NCI-H82 (cell line): ENCODE measurements at regions not wholly inside any gene's neighbourhood (a gene's known extent, or its start where the extent isn't known, plus 50 kb on each side); places are given as distances from the start of the nearest gene placed in this dataset.

ENCODE experiments used
- DNase-seq: peaks from one replicate; lab custom pipeline; 2025; lab: John Stamatoyannopoulos, UW

DNA sequence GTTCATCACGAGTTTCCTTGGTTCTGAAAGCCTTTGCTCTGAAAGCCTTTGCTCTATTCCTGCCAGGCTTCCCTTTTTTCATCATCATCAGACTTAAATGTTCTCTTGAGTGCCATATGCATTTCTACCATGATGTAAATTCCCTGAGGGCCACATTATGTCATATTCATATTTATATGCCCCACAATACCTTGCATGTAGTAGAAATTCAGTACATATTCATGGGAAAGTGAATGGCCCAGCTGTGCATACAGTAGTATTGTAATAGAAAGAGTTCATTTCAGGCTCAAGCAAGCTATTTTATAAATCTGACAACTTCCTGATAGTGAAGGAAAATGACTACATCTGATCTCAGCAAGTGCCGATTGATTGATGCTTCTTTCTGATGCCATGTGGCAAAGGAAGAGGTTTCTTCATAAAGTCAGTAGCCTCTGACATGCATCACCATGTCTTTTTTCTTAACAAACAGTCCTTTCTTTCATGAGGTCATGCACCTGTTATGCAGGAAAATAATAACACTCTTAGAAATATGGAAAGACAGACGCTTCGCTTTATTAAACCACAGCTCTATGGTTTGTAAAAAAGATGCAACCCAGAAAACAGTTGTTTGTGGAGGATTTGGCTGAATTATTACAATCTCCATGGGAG is 308.7 kb downstream of the SAMD5 start:
- DNase-seq: no peak

DNA sequence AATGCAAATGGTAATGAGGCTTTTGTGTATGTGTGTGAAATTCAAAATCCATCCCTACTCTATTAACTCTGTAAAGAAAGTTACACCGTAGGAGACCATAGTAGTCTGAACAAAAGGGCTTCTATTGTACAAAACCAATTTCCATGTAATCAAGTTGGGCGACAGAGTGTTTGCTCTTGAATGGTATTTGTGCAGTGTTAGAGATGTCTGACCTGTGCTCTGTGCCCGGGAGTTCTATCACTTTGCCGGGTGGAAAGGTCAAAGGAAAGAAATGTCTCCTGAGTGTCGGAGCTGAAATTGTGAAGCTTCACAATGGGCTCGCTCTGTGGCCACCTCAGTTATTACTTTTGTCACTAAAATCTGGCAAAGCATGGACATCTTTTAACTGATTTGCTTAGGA is 312.0 kb downstream of the SAMD5 start:
- no peak for DNase-seq

DNA sequence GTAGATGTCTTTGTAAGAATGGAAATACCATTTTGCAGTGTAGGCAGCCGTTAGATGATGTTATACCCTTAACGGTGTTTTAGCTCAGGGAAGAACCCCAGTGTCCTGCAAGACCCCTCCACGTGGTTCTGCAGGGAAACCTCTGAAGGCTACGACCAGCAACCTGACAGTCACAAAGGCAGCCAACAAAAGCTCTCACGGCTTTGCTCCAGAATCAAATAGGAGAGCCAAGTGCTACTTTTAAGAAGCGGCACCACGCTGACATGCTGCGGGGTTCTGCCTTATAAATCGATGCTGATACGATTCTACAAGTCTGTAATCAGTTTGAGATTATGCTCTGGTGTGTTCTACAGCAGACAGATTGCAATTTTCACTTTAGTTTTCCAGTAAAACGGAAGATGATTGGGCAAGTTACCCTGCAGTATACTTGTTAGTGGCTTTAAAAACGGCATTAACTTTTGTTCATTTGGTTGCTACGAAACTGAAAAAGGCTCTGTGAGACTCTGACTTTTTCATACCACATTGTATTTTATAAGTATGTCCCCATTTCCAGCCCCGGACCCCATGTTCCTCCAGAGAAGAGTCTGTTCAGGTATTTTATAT is 312.9 kb downstream of the SAMD5 start:
- DNase-seq: no peak

DNA sequence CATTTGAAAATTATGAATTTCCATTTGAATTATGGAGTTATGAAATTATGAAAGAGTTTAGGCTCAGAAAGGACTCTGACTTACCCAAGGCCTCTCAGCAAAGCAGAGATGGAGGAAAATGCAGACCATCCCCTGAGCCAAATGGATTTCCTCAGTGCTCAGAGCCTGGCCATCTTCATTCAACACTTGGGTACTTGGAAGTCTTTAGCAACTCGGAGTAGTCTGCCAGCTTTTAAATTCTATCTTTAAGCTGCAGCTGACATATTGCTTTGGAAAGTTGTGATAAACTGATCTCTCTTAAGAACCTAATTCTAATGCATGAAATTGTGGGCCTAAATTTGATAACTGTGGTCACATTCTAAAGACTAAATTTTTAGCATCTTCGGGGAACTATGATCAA is 315.4 kb downstream of the SAMD5 start:
- DNase-seq: no peak

DNA sequence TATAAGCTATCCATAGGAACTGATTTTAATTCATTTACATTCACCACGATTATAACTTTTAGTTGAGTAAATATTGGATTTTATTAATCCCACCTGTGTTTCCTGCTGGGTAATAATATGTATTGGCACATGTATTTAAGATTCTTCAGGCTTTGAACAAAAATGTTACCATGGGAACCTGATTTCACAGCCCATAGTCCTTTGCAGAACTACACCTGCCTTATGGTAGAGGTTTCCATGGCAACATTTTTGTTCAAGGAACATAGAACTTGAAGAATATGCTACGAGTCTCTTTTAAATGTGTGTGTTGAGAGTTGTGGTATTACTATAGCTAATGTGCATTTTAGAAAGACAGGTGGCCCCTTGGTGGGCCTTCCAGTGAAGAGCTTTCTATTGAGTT is 317.4 kb downstream of the SAMD5 start:
- DNase-seq: no peak

DNA sequence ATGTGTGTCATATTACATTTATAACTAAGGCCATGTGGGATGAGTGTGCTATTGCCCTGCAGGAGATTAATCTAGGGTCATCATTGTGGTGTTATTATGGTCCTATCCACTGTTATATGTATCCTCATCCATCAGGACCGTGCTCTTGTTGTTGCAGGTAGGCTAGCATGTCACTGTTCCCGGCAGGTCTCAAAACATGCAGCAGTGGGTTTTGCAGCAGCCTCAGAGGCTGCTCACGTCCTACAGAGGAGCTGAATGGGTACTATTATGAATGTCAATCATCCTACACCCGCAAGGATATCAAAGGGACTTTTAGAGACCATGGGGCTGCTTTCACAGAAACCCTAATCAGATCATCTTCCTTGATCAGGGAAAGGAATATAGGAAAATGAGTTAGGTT is 318.2 kb downstream of the SAMD5 start:
- no peak for DNase-seq

DNA sequence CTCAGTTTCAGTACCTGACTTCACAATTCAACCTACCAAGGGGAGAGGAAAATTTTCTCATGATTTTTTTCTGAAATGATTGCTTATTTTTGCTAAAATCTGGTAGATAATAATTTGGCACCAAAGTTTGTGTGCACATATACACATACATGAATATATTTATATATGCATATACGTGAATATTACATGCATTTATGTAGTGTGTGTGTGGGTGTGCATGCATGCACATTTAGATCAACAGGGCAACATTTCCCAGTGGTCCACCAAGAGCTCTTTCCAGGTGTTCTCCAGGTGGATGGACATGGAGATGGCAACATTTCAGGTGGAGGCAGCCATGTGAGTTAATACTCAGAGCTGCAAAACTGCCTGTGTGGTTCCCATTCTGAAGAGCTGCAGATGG is 320.9 kb downstream of the SAMD5 start:
- no peak for DNase-seq

DNA sequence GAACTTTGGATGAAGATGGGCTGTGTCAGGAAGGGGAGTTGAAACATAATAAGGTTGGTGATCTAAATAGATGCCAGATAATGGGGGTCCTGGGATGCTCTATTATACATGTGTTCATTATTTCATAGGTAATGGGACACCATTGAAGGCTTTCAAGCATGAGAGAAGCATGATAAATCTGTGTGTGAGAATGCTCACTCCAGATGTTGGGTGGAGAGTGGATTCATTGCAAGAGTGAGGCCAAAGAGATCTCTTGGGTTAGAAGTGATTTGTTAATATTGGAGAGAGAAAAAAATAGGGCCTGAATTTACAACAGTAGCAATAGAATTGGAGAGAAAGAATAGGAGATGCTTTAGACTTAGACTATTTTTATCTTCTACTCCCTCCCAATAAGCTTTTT is 321.3 kb downstream of the SAMD5 start:
- no peak for DNase-seq

DNA sequence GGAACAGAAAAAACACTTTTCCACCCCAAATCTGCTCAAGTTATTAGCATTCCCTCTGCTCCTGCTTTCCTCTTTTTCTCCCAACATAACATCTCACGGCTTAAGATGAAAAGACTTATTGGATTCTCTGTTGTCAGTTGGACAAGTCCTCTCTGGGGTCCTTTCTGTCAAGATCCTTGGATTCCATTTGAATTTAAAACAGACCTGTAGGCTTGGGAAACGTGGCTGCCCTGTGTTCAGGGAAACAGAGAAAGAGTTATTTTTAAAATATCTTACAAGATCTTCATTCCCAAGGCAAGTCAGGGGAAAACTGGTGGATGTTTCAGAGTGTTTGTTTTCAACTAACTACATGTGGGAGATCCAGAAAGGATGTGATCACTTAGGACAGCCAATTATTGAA is 322.9 kb downstream of the SAMD5 start:
- no peak for DNase-seq

DNA sequence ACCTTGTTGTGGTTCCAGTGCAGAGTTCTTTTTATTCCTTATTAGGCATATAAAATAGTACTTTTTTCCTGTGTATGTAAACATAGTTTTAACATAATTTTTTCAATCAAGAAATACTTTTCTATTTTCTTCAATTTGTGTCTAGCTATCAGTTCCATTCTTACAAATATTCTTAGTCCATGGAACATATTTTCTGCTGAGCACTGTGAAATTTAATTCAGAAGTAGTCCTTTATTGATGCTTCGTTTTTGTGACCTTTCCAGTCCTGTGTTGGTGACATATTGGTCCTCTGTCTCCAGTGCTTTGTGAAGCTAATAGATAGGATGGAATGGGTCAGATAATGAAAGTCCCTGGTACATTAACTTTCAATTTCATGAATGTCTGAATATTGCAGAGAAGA is 325.1 kb downstream of the SAMD5 start:
- DNase-seq: no peak

DNA sequence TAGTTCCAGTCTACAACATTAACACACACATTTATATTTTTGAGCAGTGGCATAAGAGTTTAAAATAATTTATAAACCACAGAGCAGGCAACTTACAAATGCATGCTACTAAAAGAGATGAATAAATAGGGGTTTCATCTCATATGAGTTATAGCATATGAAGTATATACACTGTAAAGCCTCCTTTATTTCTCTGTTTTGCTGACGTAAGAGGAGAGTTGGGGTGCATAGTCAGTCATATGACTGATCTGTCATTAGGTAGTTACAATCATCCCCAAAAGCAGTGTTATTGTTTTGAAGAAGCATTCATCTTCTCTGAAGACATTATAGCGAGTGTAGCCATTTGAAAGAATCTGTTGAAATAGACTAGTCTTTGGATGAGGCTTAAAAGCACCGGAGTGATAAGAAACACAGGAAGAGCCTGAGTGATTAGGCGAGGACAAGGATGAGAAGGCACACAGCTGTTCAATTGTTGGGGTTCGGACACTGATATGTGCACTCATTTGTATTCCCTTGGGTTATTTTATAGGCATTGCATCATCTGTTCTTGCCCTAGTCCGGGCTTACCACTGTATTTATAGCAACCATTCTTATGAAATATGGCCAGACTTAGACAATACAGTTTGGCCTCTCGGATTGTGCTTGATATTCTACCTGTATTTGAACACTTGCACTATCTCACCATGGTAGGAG is 325.7 kb downstream of the SAMD5 start:
- DNase-seq: peak; percentile 42

DNA sequence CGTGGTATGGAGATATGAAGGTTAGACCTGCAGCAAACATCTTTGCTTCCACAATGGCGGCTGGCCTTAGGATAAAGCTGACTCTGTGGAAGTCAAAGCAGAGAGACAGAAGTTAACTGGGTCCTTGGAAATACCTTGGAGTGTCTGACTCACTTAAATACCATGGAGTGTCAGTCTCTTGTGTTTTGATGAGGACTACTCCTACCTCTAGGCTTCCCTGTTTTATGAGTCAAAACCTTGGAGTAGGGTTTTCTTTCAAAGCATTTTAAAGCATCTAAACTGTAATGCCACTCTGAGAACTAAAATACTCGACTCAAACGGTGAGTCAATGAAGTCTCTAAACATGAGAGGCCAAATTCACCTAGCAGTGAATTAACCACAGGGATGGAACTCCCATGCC is 329.1 kb downstream of the SAMD5 start:
- DNase-seq: no peak

DNA sequence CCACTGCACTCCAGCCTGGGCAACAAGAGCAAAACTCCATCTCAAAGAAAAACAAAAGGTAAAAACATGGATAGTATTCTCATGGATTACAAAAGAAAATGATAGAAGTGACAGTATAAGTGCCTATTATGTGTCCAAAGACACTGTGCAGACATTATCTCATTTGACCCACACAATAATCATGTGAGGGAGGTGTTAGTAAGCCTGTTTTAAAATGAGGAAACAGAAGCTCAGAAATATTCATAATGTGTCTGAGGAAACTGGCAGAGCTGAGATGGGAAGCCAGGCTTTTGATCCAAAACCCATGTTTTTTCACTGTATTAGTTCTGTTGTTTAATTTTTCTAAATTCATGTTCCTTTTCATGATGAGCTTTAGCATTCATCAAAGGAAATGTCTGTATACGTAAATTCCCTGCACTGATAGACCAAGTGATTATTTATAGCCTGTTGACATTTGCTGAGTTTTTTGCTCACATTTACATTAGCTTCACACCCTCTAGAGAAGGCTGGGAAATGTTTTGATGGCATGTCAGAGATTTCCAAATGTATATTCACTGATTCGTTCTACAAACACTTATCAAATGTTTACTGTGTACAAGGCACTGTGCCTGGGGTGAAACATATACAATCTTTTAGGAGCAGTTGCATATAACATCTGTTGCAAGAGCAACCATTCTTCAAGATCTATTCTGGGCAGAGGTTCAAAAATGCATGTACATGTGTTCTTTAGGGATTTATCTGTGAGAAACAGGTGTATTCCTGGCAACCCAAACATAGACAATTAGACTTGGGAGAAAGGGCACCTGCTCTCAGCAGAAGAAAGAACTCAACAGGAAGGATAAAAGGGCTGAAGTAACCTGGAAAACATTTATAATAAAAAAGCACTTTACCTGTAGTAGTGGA is 331.5 kb downstream of the SAMD5 start:
- DNase-seq: no peak

DNA sequence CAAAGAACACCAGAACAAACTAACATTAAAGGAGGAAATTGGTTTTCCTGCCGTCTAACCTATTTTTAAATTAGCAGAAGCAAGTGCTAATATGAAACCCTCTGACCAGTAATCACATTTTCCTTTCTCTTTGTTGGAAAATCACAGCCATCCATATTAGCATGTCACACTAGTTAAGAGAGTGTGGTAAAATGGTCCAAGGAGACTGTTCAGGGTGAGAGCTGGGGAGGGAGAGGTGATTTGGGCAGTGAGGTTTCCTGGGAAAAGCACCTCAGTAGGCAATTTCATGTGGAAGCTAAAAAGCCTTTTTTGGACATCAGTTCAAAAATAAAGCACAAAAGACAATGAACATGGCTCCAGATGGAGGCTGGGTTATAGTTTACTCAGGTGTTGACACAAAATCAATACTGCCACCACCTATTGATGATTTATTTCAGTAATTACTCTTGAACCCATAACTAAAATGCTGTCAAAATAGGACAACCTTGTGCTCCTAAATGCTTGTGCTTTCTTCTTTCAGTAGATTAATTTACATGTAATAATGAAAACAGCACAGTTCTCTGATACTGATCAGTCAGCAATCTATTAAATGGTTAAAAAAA is 333.2 kb downstream of the SAMD5 start:
- DNase-seq: no peak

DNA sequence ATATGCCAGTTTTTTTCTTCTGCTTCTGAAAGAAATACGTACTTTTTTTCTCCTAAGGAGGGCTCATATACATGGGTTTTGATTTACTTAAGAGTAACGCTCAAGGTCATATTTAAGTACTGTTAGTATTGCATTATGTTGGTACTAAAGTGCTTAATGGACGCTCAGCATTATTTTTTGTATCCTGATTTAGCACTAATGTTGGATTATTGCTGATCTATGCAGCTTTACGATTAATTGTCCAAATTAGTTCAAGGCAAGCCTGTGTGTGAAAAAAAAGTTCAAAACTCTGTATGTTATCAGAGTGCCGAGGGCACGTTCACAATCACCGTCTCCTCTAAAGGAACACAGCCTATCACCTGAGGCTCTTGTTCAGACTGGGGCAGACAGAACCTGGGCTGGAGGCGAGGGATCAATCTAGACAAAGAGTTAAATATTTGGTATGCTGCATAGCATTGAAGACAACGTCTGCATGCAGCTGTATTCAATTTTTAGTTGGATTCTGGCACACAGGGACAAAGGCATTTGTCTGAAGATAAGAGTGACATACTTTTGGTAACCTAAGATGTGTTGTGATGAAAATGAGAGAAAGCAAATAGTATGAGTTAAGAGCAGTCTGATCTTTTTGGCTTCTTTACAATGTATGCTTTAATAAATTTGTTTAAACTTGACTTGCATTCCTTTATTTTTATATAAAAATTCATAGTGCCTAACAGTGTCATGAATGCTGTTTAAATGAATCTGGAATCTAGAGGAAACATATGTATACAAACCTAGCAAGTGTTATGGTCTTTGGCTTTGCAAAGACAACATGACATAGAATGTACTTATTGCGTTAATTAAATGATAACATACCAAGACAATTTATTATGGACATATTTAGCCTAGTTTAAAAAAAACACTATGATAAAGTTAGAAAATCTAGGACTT is 341.2 kb downstream of the SAMD5 start:
- no peak for DNase-seq

DNA sequence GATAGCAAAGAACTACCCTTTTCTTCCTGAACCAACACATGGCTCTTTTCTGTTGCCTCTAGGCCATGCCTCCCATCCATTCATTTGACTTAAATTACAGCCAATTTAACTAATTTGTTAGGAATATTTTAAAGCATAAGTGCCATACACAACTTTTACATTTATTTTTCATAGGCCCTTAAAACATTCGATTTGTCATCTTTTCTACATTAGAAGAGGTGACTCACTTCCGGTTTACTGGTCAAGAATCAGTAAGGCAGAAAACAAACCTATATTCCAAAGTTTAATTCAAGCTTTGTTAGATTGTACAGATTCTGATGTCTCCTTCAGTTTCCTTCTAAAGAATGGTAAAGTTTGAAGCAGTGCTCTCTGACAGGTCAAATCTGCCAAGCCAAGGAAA is 344.3 kb downstream of the SAMD5 start:
- DNase-seq: no peak

DNA sequence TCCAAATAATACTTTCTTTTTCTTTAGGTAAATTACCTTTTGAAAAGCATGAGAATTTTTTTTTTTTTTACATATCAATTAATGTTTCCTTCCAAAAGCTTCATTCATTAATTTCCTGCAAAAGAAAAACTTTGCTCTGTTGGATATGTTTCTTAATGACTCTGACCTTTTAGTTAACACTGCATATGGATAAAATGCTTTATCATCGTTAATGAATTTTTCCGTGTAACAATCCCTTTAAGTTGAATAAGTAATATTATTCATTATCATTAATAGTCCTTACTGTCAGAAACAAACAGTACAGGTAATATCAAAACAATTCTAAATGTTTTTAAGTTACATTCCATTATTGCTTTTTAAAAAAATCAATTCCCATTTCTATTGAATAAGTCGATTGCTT is 345.1 kb downstream of the SAMD5 start:
- DNase-seq: no peak

DNA sequence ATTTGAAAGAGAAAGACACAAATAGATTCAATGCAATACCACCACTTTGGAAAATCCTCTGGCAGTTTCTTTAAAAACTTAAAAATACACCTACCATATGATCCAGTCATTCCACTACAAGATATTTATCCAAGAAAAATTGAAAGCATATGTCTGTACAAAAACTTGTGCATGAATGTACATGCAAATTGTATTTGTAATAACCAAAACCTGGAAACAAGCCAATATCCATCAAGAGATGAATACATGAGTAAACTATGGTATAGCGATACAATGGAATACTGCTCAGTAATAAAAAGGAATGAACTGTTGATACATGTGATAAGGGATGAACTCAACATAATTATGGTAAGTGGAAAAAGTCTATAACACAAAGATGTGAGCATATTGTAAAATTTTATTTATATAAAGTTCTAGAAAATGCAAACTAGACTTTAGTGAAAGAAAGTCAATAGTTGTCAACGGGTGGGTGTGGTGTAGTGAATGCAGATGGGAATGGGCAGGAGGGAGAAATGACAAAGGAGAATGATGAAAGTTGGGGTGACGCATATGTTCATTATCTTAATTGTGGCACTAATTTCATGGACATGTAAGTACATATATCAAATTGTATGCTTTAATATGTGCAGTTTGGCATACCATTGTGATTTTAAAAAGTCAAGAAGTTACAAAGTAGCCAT is 347.5 kb downstream of the SAMD5 start:
- no peak for DNase-seq

DNA sequence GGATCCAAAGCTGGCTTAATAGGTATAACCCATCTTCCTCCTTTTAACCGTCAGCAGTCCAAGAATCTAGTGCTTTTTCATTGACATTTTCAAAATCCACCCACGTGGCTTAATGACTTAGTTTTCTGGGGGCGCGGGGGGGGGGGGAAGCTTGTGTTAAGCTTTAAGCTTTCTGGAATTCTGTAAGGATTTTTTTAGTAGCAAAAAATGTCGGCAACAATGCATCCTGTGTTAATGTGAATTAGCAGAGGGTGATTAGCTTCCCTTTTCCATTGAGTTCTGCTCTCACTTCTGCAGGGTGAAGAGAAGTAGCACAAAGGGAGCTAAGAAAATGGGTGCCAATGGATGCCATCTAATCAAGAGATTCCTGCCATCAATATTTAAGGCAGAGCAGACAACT is 348.2 kb downstream of the SAMD5 start:
- no peak for DNase-seq

DNA sequence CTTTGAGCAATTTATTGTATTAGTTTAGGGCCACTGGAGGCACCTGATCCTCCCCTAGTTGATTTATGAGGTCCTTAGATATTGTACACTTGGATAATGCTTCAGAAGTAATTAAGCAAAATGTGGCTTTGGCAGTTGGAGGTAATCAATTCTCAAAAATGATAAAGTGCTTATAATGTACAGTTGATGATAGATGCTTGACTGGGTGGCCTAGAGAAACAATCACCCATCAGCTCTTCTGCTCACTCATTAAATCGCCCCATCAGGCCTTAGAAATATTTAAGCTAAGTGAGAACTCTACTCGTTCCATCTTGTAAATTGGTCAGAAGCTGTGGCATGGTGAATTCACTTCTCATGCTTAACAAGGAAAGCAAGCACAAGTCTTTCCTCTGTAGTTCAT is 349.9 kb downstream of the SAMD5 start:
- DNase-seq: no peak

DNA sequence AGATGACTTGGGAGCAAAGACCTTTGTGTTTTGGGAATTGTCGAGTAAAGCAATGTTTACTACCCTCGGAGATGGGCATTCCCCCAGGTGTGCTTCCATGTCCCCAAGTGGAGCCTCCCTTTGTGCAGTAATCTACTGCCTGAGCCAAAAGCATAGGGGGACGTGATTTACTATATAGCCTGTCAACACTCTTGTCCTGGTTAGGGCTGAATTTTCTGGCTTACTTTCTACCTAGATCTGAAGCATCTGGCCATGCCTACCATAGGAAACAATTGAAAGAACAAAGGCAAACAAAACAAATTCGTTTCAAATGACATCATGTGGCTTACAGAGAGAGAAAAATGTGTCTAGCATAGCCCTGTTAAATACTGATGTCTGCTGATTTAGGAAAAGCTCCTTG is 350.6 kb downstream of the SAMD5 start:
- DNase-seq: no peak
